Frontal cortex (tissue), 3 donors: ENCODE measurements at regions not wholly inside any gene's neighbourhood (a gene's known extent, or its start where the extent isn't known, plus 50 kb on each side); places are given as distances from the start of the nearest gene placed in this dataset.
"Not testable (repeated sequence)": the region's sequence is repeated elsewhere in the genome, so short reads cannot be mapped to it uniquely, and the experiment has no call there.

Source experiments
- DNase-seq, 2 donors: peaks; one replicate each; pipeline ENCODE4 v3.0.0; 2012; ENCODE audit warnings: low spot score in 2 of 2
- FAIRE-seq: peaks from 2 replicates; lab custom pipeline; 2012; peaks lifted over from hg19 to GRCh38; lab: Jason Lieb, UNC
- donor health status: control.
- donor health status: control.
- donor health status: control.

DNA sequence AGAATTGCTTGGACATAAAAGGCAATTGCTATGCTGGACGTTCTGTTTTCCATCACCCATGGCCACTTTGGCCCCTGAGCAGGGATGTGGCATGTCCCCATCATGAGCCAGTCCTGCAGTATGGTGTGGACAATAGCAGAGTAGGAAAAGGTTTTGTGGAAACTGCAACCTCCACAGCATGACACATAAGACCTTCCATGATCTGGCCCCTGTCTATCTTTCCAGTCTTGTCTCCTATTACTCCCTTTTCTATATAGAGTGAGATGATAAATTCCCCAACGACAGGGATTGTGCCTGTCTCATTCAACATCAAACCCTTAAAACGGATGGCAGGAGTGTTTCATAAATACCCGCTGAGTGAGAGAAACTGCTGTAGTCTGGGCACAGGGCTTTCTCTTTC is 174.7 kb upstream of the PTCH1 start:
- no peak for DNase-seq
- FAIRE-seq = no peak

DNA sequence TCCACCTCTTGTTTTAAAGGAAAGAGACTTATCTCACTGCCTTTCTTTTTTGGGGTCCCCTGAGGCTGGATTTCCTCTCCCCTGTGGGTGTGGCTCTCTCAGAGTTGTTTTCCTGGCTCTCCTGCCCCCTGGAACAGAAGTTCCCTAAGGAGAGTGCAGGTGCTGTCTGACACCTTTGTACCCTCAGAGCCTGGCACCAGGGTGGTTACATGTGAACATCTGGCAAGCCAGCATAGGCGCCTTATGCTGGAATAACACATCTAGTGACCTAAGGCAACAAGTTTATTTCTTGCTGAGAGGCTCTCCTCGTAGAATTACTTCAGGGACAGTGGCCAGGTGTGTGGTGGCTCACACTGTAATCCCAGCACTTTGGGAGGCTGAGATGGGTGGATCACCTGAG is 172.9 kb upstream of the PTCH1 start:
- no peak for FAIRE-seq
- no peak for DNase-seq

DNA sequence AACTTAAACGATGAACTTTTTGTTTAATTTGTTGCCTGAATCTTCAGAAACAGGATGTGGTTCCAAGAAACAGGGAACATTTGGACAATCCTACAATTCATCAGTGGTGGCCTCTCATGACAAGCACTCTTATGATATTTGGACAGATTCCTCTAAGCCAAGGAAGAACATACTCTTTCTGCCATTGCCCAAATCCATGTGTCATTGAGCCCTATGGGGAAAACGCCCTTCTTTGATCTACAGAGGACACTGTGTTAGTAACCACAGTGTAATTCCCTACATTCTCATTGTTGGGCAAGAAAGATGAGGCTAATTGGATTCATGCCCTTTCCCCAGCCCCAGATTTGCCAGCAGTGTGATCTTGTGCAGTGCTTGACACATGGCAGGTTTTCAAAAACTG is 167.7 kb upstream of the PTCH1 start:
- DNase-seq (no peak), FAIRE-seq (no peak)

DNA sequence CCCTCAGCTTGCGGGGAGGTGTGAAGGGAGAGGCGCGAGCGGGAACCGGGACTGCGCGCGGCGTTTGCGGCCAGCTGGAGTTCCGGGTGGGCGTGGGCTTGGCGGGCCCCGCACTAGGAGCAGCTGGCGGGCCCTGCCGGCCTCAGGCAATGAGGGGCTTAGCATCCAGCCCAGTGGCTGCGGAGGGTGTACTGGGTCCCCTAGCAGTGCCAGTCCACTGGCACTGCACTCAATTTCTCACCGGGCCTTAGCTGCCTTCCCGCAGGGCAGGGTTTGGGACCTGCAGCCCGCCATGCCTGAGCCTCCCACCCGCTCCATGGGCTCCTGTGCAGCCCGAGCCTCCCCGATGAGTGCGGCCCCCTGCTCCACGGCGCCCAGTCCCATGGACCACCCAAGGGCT is 163.5 kb upstream of the PTCH1 start:
- not testable (repeated sequence) for FAIRE-seq, DNase-seq

DNA sequence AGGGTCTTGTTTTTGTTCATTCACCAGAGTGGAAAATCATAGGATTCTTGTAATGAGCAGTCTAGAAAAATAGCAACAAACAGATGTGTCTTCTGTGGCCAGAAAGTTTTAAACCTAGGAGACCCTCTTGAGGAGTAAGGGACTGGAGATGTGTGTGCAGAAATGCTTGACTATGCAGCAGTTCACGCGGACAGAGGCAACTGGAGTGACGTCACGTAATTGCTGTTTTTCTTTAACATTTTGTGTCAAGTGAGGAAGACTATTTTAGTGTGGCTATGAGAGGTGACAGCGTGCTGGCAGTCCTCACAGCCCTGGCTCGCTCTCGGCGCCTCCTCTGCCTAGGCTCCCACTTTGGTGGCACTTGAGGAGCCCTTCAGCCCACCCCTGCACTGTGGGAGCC is 163.1 kb upstream of the PTCH1 start:
- FAIRE-seq = no peak
- no peak for DNase-seq

DNA sequence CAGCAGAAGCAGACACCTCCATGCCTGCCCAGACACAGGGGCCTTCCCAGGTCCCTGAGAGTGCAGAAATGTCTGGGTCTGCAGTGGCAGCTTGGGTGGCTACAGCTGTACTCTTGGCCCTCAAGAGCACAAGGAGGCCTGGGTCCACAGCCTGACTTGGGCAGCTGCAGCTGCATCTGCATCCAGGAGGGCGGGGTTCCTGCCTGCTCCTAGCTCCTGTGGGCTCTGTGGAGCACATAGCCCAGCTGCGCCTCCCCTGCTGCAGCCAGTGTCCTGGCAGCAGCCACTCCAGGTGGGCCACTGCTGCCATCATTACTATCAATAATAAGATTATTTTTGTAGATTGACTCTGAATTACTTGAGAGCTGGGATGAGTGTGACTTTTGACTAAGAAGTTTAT is 162.0 kb upstream of the PTCH1 start:
- DNase-seq (no peak), FAIRE-seq (no peak)

DNA sequence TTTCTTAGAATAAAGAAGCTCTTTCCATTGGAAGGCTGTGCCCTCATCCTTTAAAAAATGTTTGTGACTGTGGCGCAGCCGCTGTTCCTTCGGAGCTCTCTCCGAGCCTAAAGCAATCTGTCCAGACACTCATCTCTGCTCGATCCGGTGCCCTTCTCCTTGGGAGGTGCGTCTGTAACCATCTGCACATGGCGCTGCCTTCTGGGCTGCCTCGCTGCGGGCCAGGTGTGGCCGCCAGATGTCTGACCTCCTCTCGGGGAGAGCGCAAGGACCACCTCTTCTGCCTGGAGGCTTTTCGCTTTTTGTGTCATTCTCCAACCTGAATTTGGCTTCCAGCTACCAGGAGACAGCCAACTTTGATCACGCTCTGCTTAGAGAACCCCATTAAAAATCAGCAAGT is 153.4 kb upstream of the PTCH1 start:
- DNase-seq (no peak), FAIRE-seq (no peak)

DNA sequence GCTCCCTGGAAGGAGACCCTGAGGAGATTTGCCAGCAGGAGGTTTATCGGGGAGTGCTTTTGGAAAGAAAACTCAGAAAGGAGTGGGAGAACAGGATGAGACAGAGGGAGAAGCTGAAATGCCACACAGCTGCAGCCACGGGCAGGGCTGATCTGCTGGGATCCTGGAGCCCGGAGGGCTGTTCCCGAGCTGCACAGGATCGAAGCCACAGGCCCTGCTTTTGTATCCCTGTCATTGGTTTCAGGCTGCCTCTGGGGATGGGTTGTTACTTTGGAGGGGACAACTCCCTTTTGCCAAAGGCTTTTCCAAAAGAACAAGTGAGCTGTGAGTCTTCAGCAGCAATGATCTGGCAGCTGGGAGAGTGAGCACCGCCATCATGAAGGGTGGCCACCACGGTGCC is 152.5 kb upstream of the PTCH1 start:
- no peak for DNase-seq
- FAIRE-seq = no peak

DNA sequence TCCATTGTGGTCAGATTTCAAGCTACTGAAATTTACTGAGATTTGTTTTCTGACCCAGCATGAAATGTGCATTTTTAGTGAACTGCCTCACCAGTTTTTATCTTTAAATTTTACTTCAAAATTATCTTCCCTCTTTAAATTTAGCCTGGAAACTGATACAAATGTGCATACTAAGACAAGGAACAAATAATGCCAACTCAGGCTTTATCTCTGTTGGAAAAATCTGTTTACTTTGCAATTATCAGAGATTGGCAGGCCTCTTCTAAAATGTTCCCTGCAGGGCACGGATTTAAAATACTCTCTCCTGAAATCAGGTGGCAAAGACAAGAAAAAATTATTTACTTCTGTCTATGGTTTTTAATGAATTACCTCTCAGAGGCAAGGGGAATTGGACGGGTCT is 151.0 kb upstream of the PTCH1 start:
- no peak for FAIRE-seq

DNA sequence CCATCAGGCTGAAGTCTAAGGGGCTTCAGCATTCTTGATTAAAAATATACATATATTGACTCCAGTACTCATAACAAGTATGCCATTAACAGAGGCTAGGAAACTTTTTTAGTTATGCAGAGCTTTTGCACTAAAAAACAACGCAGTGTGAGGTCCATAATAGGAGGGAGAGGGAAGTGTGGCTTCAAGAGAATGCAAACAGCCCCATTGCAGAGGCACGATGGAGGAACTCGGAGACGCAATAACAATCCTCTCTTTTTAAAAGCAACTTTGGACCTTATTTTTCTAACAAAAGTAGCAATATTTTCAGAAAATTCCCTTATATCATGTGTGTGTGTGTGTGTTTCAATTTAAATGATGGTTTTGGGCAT is 150.0 kb upstream of the PTCH1 start:
- no peak for FAIRE-seq
- no peak for DNase-seq

More for the DNA sequence above, 151.0 kb upstream of the PTCH1 start:
- DNase-seq = no peak

DNA sequence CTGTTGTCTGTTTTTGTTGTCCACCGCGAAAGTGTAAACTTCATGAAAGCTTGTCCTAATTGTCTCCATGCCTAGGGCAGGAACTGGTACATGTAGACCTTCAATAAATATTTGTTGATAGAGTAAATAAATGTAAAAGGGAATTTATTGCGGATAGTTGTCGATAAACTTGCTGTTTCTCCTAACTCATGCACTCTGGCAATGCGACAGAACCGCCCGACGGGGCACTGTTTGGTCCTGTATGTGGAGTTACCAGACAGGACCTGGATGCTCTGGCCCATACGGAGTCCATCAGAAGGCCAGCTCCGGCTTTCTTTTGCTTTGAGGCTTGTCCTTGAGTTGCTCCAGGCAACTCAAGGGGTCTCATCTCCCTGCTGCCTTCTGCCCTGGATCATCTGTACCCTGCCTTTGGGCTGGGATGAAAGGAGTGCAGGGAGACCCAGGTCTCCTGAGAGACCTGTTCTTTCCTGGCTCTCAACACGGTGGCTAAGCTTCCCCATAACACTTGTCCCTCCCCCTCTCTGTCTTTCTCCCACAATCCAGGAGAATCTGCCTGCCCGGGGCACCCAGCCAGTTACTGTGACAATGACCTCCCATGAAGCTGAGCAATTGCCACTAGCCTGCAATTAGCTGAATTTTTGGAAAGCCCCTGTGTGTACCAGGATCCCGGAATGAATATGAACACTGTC is 149.5 kb upstream of the PTCH1 start:
- no peak for FAIRE-seq
- DNase-seq = no peak

DNA sequence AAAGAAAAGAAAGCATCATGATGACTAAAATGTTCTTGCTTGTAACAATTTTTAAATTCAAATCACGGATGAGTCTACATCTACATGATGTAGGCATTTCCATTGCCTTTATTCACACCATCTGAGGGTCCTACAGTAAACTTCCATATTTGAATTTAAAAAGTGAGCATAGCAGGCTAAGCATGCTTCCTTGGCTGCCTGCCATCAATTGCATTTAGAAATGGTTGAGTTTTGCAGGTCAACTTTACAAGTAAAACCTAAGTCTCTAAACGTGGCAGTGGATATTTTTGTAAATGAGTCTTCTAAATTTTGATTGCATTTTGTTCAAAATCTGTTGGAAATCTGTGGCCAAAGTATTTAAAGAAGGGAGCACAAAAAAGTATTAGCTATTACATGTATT is 136.5 kb upstream of the PTCH1 start:
- no peak for FAIRE-seq
- DNase-seq = no peak

DNA sequence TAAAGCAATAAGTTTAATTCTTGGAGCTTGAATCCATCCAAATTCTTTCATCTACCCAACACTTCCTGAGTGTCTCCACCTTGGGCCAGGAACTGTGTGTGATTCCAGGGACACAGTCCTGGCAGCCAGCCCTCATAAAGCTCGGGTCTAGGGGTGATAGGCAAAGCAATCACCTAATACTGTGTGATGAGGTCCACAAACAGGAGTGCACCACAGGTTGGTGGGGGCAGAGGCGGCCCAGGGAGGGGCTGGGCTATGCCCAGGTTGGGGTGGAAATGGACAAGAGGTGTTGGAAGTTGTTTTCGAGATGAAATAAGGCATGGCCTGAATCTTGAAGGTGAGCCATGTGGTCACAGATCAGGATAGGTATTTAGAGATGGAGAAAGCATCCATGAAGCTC is 133.9 kb upstream of the PTCH1 start:
- DNase-seq (no peak), FAIRE-seq (no peak)

DNA sequence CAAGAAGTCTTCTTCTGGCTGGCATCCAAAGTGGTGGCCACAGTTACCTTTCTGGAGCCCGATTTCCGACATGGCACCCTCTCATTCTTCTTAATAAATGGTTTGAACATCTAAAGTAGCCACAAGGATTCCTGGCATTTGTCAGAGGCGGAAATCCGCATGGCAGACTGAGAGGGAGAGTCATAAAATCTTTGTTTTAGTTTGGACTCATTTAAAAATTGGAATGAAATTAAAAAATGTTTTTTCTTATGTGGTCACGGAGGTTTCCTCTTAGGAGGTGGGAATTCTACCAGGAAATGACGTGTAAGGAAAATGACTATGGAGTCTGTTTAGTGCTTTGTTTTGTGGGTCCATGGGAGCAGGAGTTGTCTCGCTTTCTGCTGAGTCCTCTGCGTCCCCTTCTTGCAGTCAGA is 133.0 kb upstream of the PTCH1 start:
- no peak for DNase-seq
- no peak for FAIRE-seq

DNA sequence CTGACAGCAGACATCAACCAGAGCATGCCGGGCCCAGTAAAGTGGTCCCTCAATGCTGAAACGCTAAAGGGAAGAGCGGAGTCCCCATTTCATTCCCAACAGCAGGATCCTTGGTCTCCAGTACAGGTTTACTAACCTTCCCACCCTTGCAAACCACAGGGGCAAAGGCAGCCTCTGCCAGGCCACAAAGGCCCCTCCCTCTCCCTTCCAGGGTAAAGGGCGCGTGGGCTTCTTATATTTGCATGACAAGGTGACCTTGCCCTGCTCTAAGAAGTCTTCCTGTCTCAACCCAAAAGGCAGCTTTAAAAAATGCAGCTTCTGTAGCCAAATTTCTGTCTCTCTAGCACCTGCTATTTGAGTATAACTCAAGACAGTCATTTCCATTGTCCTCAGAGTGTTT is 131.5 kb upstream of the PTCH1 start:
- no peak for DNase-seq
- FAIRE-seq = no peak

DNA sequence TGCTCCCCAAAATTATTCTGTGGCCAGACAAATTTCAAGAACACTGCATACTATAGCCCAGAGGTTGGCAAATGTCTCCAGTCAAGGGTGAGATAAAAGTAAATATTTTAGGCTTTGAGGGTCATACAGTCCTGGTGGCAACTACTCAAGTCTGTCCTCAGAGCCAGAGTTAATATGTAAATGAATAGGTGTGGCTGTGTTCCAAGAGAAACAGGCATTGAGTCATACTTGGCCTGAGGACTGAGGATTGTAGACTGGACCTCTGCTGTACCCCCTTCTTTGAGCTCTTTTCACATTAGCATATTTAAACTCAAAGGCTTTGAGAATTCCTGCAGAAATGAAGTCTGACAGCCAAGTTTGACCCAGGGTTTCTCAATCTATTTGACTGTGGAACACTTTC is 129.2 kb upstream of the PTCH1 start:
- DNase-seq = no peak
- no peak for FAIRE-seq

DNA sequence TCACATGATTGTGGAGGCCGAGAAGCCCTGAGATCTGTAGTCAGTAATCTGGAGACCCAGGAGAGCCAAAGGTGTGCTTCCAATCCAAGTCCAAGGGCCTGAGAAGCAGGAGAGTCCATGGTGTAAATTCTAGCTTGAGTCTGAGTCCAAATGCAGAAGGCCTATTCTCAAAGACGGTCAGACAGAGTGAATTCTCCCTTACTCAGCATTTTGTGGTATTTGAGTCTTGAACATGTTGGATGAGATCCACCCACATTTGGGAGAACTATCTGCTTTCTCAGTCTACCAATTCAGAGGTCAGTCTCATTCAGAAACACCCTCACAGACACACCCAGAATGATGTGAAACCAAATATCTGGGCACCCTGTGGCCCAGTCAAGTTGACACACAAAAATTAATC is 128.8 kb upstream of the PTCH1 start:
- no peak for FAIRE-seq
- DNase-seq = no peak

DNA sequence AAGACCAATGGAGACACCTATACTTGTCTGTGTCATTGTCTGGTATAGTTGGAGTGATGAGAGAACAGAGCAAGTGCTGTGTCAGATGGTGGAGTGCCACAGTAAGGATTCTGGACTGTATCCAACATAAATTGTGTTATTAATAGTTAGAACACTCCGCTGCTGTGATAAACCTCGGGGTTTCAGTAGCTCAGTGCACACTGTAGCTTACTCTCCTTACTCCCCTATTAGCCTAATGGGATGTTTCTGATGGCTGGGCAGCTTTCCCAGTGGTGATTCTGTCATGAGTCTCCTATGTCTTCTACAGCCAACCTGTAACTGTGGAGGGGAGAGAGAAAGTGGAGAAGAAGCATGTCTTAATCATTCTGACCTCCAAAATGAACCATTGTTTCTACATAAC is 127.6 kb upstream of the PTCH1 start:
- DNase-seq = no peak
- FAIRE-seq = no peak

DNA sequence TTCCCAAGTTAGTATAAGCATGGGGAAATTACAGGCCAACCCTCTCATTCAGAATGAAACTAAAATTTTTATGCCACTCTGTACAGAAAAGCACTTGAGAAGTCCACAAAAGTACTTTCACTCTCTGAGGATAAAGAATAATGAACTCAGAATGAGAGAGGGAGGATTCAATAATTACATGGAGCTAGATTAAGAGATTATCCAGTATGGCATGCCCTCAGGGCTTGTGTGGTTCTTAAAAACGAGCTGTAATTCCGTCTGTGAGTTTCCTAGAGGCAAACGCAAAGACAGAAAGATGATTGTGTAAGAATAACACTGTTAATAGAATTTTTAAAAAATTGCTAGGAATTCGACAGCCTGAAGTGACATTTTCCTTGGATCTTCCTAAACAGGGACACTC is 126.8 kb upstream of the PTCH1 start:
- FAIRE-seq (no peak), DNase-seq (no peak)

DNA sequence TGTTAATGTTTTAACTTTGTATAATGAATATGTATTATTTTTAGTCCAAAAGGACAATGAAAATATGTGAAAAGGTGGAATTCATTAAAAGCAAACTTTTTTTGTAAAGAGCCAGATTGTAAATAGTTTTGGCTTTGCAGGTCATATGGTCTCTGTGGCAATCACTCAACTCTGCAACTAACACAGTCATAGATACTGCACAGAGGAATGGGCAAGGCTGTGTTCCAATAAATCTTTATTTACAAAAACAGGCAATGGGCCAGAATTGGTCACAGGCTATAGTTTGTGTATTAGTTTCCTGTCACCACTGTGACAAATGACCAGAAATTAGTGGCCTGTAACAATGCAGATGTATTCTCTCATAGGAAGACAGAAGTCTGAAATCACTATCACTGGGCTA is 125.4 kb upstream of the PTCH1 start:
- FAIRE-seq (no peak), DNase-seq (no peak)

DNA sequence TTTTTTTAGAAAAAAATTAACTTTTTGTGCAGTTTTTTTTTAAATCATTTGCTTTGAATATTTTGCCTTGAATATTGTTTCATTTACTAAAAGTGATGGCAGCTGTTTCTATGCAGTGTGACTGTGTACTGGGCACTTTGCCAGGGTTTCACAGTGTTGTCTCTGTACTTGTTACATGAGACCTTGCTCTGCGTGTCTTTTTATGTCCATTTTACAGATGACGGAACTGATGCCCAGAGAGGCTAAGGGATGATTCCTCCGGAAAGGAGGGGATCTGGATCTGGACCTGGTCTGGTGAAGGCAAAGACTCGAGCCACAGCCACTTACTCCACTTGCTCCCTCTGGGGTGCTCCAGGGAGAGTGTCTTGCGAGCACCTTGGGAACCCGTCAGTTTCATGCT is 124.8 kb upstream of the PTCH1 start:
- no peak for DNase-seq
- FAIRE-seq = no peak

DNA sequence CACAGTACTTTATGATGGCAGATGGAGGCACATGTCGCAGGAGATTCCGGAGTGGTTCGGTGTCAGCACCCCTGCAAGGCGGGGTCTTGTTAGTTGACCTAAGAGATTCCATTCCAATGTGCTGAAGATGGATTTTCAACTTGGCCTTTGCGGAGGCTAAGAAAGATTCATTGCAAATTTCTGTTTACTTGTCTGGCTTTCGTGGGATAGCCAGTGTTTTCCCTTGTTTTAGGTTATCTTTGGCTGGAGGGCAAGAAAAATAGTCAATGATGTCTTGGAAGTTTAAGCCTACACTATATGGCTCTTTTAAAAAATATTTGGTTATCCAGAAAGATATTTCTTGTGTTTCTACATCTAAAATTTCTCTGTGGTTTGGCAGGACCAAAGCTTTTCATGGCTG is 123.6 kb upstream of the PTCH1 start:
- FAIRE-seq (no peak), DNase-seq (no peak)
